Activated B cell treated with CpG ODN at 0.5 μM for 24 hours (primary cell): ENCODE measurements at regions not wholly inside any gene's neighbourhood (a gene's known extent, or its start where the extent isn't known, plus 50 kb on each side); places are given as distances from the start of the nearest gene placed in this dataset.
"Not testable (repeated sequence)": the region's sequence is repeated elsewhere in the genome, so short reads cannot be mapped to it uniquely, and the experiment has no call there.

ENCODE experiments used
- ATAC-seq: fragments of 200-7000 bp; cut with Tn5 transposase; one replicate; pipeline ENCODE4 v1.10.0; 2021; ENCODE audit warnings: low read depth, mild to moderate bottlenecking, moderate library complexity
- CTCF ChIA-PET: fragments of 350-600 bp; sonication (Branson Sonifier 250); formaldehyde crosslinking; loops from one replicate; lab custom pipeline; 2021; ENCODE audit warnings: antibody characterized with exemption; lab: Charles Lee
- POLR2A ChIA-PET: fragments of 350-600 bp; sonication (Branson Sonifier 250); formaldehyde crosslinking; loops from one replicate; lab custom pipeline; 2021; ENCODE audit warnings: antibody characterized with exemption; lab: Charles Lee
- DNase-seq: peaks from one replicate; pipeline ENCODE4 v3.0.0; 2022
- H3K27ac Mint-ChIP-seq: one replicate; pipeline ENCODE4 v1.8.0; 2020; ENCODE audit warnings: mixed read lengths
- H3K27me3 Mint-ChIP-seq: one replicate; pipeline ENCODE4 v1.8.0; 2021; ENCODE audit warnings: mixed read lengths
- H3K36me3 Mint-ChIP-seq: one replicate; pipeline ENCODE4 v1.8.0; 2021; ENCODE audit warnings: low read depth, mixed read lengths
- H3K4me1 Mint-ChIP-seq: one replicate; pipeline ENCODE4 v1.8.0; 2021; ENCODE audit warnings: mixed read lengths
- H3K4me3 Mint-ChIP-seq: one replicate; pipeline ENCODE4 v1.8.0; 2020; ENCODE audit warnings: mild to moderate bottlenecking, mixed read lengths
- H3K9me3 Mint-ChIP-seq: one replicate; pipeline ENCODE4 v1.8.0; 2020; ENCODE audit warnings: mixed read lengths
- intact Hi-C: fragments of 100-400 bp; cut with micrococcal nuclease; formaldehyde crosslinking; loops from one replicate; pipeline ENCODE4 v1.15.1; 2024

DNA sequence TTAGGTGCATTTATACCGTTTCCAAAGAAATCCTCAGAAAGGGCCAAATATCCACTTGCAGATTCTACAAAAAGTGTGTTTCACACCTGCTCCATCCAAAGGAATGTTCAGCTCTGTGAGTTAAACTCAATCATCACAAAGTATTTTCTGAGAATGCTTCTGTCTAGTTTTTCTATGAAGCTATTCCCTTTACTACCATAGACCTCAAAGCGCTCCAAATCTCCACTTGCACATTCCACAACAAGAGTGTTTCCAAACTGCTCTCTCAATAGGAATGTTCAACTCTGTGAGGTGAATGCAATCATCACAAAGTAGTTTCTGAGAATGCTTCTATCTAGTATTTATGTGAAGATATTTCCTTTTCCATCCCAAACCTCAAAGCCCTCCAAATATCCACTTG is 412.7 kb upstream of the WSB1 start:
- H3K36me3 Mint-ChIP-seq, DNase-seq, intact Hi-C loops, CTCF ChIA-PET, ATAC-seq, H3K27ac Mint-ChIP-seq, POLR2A ChIA-PET, H3K4me1 Mint-ChIP-seq, H3K9me3 Mint-ChIP-seq, H3K27me3 Mint-ChIP-seq, H3K4me3 Mint-ChIP-seq: not testable (repeated sequence)

DNA sequence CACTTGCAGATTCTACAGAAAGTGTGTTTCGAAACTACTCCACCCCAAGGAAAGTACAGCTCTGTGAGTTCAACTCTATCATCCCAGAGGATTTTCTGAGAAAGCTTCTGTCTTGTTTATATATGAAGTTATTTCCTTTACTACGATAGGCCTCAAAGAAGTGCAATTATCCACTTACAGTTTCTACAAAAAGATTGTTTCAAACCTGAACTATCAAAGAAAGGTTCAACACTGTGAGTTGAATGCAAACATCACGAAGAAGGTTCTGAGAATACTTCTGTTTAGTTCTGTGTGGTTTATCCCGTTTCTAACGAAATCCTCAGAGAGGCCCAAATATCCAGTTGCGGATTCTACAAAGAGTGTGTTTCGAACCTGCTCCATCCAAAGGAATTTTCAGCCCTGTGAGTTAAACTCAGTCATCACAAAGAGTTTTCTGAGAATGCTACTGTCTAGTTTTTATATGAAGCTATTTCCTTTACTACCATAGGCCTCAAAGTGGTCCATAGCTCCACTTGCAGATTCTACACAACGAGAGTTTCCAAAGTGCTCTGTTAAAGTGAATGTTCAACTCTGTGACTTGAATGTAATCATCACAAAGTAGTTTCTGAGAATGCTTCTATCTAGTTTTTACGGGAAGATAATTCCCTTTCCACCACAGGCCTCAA is 411.7 kb upstream of the WSB1 start:
- DNase-seq, H3K27me3 Mint-ChIP-seq, ATAC-seq, intact Hi-C loops, CTCF ChIA-PET, H3K27ac Mint-ChIP-seq, POLR2A ChIA-PET, H3K4me1 Mint-ChIP-seq, H3K36me3 Mint-ChIP-seq, H3K9me3 Mint-ChIP-seq, H3K4me3 Mint-ChIP-seq: not testable (repeated sequence)

DNA sequence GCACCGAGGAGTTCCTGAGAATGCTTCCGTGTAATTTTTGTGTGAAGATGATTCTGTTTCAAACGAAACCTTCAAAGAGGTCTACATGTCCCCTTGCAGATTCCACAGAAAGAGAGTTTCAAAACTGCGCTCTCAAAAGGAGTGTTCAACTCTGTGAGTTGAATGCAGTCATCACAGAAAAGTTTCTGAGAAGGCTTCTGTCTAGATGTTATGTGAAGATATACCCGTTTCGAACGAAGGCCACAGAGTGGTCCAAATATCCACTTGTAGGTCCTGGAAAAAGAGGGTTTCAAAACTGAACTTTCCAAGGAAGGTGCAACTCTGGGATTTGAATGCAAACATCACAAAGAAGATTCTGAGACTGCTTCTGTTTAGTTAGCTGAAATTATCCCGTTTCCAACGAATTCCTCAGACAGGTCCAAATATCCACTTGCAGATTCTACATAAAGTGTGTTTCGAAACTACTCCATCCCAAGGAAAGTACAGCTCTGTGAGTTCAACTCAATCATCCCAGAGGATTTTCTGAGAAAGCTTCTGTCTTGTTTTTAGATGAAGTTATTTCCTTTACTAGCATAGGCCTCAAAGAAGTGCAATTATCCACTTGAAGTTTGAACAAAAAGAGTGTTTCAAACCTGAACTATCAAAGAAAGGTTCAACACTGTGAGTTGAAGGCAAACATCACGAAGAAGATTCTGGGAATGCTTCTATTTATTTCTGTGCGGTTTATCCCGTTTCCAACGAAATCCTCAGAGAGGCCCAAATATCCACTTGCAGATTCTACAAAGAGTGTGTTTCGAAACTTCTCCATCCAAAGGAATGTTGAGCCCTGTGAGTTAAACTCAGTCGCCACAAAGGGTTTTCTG is 409.8 kb upstream of the WSB1 start:
- ATAC-seq: peak; percentile 34
- intact Hi-C loops, H3K27ac Mint-ChIP-seq, CTCF ChIA-PET, H3K27me3 Mint-ChIP-seq, H3K4me1 Mint-ChIP-seq, H3K36me3 Mint-ChIP-seq, H3K9me3 Mint-ChIP-seq, POLR2A ChIA-PET, H3K4me3 Mint-ChIP-seq, DNase-seq: not testable (repeated sequence)

DNA sequence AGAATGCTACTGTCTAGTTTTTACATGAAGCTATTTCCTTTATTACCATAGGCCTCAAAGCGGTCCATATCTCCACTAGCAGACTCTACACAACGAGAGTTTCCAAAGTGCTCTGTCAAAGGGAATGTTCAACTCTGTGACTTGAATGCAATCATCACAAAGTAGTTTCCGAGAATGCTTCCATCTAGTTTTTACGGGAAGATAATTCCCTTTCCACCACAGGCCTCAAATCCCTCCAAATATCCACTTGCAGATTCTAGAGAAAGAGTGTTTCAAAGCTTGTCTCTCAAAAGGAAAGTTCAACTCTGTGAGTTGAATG is 409.2 kb upstream of the WSB1 start:
- ATAC-seq, DNase-seq, CTCF ChIA-PET, H3K4me1 Mint-ChIP-seq, H3K9me3 Mint-ChIP-seq, H3K27me3 Mint-ChIP-seq, POLR2A ChIA-PET, H3K27ac Mint-ChIP-seq, H3K4me3 Mint-ChIP-seq, H3K36me3 Mint-ChIP-seq, intact Hi-C loops: not testable (repeated sequence)

DNA sequence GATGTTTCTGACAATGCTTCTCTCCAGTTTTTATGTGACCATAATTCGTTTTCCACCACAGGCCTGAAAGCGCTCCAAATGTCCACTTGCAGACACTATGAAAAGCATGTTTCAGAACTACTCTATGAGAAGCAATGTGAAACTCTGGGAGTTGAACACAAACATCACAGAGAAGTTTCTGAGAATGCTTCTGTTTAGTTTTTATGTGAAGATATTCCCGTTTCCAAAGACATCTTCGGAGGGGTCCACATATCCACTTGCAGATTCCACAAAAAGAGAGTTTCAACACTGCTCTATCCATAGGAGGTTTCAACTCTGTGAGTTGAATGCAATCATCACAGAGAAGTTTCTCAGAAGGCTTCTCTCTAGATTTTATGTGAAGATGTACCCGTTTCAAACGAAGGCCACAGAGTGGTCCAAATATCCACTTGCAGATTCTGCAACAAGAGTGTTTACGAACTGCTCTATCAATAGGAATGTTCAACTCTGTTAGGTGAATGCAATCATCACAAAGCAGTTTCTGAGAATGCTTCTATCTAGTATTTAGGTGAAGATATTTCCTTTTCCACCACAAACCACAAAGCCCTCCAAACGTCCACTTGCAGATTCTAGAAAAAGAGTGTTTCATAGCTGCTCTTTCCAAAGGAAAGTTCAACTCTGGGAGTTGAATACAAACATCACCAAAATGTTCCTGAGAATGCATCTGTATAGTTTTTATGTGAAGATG is 408.5 kb upstream of the WSB1 start:
- DNase-seq: peak; percentile 32
- H3K4me1 Mint-ChIP-seq, POLR2A ChIA-PET, ATAC-seq, H3K27me3 Mint-ChIP-seq, H3K27ac Mint-ChIP-seq, intact Hi-C loops, H3K36me3 Mint-ChIP-seq, H3K9me3 Mint-ChIP-seq, H3K4me3 Mint-ChIP-seq: not testable (repeated sequence)
- CTCF ChIA-PET: interaction anchor here (0.7 to 1.1 kb wide), 2 partner anchors 265 to 965 kb away, joined by 3 read pairs; no protein-coding TSS in a partner anchor
